NT2/D1 (cell line): ENCODE measurements at regions not wholly inside any gene's neighbourhood (a gene's known extent, or its start where the extent isn't known, plus 50 kb on each side); places are given as distances from the start of the nearest gene placed in this dataset.

ENCODE experiments used
- YY1 ChIP-seq: IDR thresholded peaks from 2 replicates; pipeline ENCODE4 v1.6.1; 2011; ENCODE audit not compliant: insufficient read length, insufficient read depth
- ZNF274 ChIP-seq: IDR thresholded peaks from 2 replicates; pipeline ENCODE4 v1.6.1; 2011; ENCODE audit warnings: mild to moderate bottlenecking, low read depth, low read length

- TF ChIP-seq YY1 (no peak), ZNF274 (no peak)
Observed at GRCh38 chr15:62393196-62393595, 228.1 kb upstream of the C2CD4B start.
